ENCODE measurements at regions not wholly inside any gene's neighbourhood (a gene's known extent, or its start where the extent isn't known, plus 50 kb on each side); places are given as distances from the start of the nearest gene placed in this dataset.

DNA sequence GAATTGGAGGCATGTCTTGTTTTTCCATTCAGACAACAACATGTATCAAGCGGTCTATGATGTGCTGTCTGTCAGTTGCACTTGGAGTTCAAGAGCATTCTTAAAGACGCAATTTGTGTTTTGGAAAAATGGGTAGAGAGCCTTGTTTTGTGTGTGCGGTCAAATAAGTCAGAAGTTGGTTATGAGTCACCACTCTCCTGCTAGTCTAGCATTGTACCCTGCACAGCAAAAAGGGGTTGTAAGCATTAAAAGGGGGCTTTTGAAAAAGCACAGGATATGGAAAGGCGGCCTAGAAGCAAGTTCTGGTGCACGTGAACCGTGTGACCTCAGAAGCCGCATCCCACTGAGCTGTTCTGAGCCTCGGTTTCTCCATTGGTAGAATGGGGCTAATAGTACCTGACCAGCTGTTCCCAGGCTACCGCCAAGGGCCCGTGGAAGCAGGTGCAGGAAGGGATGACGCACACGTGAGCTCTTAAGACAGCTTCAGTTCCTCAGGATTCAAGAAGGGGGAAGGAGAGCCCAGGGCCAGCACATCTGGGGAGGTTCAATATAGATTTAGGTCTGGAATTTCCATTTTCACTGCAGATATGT is 61.6 kb upstream of the SNX9 start:
- no peak for DNase-seq
- no peak for TF ChIP-seq POLR2A (IDR thresholded peaks at IDR 0.05; ENCODE audit: low read length)

DNA sequence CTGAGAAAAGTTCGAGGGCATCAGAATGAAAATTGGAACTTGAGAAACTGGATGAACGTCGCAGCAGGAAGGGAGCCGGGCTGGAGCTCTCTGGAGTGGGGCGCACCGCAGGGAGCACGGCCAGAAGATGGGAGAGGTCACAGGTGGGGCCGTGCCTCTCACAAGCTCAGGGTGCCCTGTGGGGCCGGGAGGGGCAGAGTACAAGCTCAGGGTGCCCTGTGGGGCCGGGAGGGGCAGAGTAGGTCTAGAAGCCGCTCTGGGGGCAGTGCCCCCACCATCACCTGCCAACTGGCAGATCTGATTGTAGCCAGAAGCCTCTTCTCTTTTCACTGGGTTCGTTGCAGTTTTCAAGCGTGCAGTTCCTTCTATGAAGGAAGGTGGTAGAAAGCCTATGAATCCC is 61.1 kb upstream of the SNX9 start:
- DNase-seq = no peak
- TF ChIP-seq POLR2A (IDR thresholded peaks at IDR 0.05; ENCODE audit: low read length) (no peak), GATA1 (IDR thresholded peaks at IDR 0.05; ENCODE audit: low read depth, low read length) (no peak)

DNA sequence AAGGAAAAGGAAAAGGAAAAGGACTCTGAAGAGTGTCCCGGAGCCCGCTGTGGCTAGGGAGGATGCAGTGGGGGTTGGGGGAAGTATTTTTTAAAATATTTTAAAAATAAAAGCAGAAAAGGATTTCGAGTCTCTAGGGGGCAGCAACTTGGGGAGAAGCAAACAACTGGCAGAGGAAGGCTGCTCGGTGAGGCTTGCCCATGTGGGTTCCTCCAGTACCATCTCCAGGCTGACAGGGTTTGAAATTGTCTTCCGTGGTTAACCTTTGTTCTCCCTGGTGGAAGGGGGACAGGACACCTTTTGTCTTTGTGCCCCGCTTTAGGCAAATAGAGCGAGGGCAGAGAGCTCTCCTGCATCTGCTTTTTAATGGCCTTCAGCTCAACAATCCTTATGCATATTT is 60.4 kb upstream of the SNX9 start:
- peak; percentile 18 to 19 for DNase-seq
- no peak for TF ChIP-seq GATA1 (IDR thresholded peaks at IDR 0.05; ENCODE audit: low read depth, low read length)
- TF ChIP-seq POLR2A (IDR thresholded peaks at IDR 0.05; ENCODE audit: low read length) = no peak

DNA sequence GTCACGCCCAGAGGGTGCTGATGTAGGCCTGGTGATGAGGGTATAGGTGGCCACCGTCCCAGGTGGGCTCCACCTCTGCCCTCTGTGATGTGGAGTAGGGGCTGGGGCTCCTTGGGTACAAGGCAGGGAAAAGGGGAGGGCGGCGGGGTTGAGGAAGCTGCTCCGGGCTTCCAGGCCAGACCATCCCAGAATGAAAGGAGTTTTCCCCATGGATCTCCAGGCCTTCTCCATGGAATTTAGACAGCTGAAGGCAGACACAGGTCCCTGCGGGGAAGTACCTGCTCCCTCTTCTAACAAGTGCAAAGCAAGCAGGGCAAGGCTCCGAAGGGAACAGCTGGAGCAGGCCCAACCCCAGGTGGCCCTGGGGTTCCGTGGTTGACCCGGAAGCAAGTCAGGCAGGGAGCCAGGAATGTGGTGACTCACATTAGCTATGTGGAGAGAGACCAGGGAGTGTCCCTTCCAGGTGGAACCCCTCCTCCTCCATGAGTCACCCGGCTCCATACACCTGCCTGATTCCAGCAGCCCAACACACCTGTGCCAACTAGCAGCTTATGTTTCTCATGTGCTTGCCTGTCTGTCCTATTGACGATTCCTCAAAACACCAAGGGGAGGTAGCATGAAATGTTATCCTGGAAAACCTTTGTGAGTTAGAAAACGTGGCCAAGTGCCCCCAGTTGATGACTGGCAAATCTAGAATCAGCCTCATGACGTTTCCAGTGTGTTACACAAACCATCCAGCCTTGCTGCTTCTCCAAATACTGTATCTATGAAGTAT is 59.7 kb upstream of the SNX9 start:
- TF ChIP-seq GATA1 (IDR thresholded peaks at IDR 0.05; ENCODE audit: low read depth, low read length) (no peak), POLR2A (IDR thresholded peaks at IDR 0.05; ENCODE audit: low read length) (no peak)
- peak in 1 of 2 experiments; percentile 41 for DNase-seq

DNA sequence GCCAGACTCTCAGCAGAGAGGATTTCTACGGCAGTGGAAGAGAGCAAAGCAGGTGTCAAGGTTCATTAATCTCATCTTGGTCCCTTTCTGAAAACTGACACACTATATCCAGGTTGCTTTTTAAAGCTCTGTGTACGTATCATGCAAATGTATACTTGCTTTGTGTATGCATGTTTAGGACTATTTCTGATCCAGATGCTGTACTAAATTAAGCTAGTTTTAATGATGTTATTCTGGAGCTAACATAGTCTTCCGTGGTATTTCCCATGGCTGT is 59.2 kb upstream of the SNX9 start:
- DNase-seq = no peak
- TF ChIP-seq POLR2A (IDR thresholded peaks at IDR 0.05; ENCODE audit: low read length) = no peak
- TF ChIP-seq GATA1 (IDR thresholded peaks at IDR 0.05; ENCODE audit: low read depth, low read length) = no peak

DNA sequence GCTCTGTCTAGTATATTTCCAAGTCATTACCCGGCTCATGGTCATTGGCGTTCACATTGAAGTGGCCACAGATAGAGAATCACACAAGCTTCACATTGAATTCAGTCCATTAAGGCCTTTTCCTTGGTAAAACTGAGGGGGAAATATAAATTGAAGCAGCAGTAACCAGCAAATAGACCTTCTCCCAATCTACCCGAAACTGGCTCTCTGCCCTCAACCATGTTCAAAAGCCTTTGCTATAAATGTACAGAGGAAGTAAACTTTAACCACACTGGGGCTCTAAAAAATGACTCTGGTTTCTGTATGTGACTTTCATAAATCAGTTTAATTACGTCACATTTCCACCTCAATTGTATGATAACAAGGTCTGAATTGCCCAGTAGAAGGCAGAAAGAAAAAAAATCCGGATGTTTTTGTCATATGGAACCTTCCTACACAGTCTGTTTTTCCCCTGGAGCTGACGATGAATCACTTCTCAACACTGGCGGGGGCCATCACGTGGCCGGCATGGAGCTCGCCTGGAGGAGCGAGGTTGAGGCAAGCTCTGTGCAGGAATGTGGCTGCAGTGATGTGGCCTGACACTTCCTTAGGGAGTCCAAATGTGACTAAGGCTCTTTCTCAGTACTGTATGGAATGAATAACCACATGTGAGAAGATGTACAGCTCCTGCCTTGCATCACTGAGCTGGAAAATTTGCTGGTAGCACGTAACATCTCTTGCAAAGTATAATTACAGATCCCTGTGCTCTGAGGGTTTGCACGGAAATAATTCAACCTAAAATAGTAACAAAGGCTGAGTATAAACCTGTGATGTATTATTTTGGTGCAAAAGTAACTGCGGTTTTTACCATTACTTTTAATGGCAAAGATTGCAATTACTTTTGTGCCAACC is 58.6 kb upstream of the SNX9 start:
- TF ChIP-seq GATA1 (IDR thresholded peaks at IDR 0.05; ENCODE audit: low read depth, low read length) = no peak
- no peak for TF ChIP-seq POLR2A (IDR thresholded peaks at IDR 0.05; ENCODE audit: low read length)
- DNase-seq = peak in 1 of 2 experiments; percentile 49

DNA sequence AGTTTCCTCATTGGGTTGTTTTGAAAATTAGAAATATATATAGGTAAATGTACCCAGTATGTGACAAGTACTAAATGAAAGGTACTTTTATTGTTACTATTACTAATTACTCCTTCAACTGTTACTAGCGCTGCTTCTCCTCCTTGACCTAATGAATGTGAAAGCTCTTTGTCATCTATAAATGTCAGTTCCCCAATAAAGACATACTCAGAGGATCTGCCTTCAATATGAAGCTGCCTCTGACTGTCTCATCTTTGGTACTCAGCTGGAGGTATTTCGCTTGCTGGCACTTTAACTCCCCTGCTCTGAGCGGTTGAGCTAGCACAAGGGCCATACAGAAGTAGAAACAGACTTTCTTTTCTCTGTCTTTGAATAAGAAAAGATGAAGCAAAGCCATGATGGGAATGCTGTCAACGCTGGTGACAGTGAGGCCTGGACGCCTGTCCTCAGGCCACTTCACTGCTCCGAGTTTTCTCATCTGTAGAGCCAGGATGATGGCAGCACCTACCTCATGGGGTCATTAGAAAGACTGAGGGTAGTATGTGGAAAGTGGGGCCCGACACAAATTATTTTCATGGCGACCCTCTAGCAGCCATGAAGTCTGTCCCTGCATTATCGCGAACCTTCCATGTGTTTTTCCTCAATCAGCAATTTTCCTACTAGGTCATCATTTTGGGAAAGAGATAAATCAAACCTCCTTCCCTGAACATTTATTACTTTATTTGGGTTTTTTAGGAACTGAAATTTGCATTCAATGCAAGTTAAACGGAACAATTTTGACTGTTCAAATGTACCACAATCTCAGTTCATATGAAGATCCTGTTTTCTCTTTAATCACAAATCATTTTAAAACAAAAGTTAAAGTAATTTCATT is 55.9 kb upstream of the SNX9 start:
- no peak for DNase-seq
- no peak for TF ChIP-seq POLR2A (IDR thresholded peaks at IDR 0.05; ENCODE audit: low read length)
- TF ChIP-seq GATA1 (IDR thresholded peaks at IDR 0.05; ENCODE audit: low read depth, low read length) = no peak

DNA sequence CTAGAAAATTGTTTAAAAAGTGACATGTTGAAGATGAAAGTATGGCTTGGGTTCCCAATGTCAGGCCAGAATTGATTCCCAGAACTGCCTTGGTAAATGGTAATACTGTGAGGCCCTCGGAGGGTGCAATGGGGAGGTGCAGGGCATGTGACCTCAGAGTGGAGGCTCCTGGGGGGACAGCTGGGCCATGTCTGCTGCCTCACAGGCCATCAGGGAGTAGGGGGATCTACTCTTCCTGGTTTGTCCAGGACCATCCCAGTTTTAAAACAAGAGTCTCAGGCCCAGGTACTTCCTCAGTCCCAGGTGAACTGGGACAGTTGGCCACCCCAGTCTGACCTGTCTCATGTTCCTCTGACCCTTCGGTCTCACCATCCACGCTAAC is 55.3 kb upstream of the SNX9 start:
- TF ChIP-seq GATA1 (IDR thresholded peaks at IDR 0.05; ENCODE audit: low read depth, low read length) (no peak), POLR2A (IDR thresholded peaks at IDR 0.05; ENCODE audit: low read length) (no peak)
- no peak for DNase-seq

DNA sequence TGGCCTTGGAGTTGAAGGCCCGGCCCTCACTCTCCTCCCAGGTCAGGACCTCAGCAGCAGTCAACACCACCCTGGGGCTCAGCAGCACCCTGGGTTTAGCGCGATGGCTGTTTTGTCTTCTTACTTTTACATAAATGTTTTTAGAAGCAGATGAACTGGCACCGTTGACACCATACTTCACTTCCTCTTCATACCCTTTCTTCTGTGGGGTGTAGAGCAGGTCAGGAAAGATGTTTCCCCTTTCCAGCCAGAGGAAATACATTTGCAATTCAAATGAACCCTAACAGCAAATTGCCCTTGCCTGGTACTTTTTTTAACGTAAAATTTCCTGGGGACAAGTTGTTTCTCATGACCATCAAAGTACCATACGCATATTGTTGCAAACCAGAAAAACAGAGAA is 54.7 kb upstream of the SNX9 start:
- DNase-seq = no peak
- TF ChIP-seq GATA1 (IDR thresholded peaks at IDR 0.05; ENCODE audit: low read depth, low read length) (no peak), POLR2A (IDR thresholded peaks at IDR 0.05; ENCODE audit: low read length) (no peak)

DNA sequence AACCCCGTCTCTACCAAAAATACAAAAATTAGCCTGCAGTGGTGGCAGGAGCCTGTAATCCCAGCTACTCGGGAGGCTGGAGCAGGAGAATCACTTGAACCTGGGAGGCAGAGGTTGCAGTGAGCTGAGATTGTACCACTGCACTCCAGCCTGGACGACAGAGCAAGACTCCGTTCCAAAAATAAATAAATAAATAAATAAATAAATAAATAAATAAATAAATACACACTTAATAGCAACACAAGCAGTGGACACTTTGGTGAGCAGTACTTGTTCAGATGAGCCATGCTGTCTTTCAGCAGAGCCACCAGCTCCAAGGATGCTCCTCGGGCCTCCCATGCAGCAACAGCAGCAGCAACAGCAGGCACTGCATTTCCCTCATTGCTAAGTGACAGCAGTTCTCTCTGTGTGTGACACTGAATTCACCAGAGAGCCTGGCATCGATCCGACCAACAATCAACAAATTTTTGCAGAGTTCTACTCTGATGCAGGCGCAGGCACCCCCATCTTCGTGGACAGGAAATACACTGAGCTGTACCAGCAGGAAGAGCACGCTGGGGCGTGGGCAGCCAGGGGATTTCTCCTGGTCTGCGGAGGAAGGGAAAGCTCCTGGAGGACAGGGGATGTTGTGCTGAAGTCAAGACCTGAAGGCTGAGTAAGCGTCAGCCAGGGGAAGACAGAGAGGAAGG is 54.0 kb upstream of the SNX9 start:
- TF ChIP-seq GATA1 (IDR thresholded peaks at IDR 0.05; ENCODE audit: low read depth, low read length) (no peak), POLR2A (IDR thresholded peaks at IDR 0.05; ENCODE audit: low read length) (no peak)
- DNase-seq = no peak

DNA sequence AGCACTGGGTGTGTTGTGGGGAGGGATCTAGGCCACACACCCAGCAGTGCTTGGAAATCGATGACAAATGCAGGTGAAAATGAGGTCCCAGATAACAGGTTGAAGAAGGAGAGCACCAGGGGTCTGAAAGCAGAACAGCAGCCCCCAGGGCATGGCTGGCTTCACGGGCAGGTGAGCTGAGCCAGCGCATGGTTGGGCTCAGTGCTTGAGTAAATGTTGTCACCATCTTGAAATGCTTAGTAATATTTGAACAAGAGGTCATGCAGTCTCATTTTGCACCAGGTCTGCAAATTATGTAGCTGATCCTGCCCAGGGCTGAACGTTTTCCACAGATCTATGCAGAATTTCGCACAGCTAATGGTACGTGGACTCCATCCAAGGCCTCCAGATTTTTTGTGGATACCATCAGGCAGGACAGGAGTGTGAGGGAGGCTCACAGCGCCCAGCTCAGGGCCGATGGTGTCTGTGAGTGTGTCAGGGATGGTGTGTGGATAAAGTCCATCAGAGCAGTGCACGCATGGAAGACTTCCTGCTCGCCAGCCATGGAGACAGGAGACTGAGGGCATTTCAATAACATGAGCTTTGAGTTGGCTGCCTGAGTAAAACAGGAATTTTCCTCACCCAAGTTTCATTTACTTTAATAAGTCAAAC is 53.1 kb upstream of the SNX9 start:
- no peak for DNase-seq
- no peak for TF ChIP-seq POLR2A (IDR thresholded peaks at IDR 0.05; ENCODE audit: low read length)
- TF ChIP-seq GATA1 (IDR thresholded peaks at IDR 0.05; ENCODE audit: low read depth, low read length) = no peak

DNA sequence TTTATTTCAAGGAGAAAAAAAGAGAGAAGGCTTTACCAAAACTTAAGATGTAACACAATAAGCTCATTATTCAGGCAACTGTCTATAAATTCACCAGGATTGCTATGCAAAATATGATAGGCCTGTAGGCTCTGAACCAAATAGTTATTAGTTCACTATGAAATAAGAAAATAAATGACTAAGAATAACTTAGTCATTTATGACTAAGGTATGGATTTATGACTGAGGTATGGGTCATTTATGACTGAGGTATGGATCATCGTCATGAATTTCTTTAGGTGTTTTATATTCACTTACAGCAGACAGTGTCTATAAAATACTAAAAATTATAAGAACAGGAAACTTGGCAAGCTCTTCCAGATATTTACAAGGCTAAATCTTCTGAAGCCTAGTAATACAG is 52.1 kb upstream of the SNX9 start:
- TF ChIP-seq POLR2A (IDR thresholded peaks at IDR 0.05; ENCODE audit: low read length) = no peak
- TF ChIP-seq GATA1 (IDR thresholded peaks at IDR 0.05; ENCODE audit: low read depth, low read length) = no peak
- no peak for DNase-seq

DNA sequence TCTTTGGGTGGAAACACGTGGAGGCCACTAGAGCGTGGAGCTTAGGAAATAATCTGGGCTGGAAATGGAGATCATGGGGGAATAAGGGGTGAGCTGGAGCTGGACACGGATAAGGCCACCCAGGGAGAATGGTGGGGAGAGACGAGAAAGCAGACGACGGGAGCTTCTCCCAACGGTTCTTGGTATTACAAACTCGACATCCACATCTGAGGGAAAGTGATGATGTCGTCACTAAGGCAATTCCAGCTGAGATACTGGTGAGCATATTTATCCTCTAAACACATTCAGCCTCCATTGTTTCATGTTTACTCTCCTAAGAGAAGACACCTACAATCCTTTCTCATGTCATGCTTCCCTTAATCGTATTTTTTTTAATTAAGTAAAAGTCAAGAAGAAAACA is 50.2 kb upstream of the SNX9 start:
- DNase-seq = no peak
- no peak for TF ChIP-seq GATA1 (IDR thresholded peaks at IDR 0.05; ENCODE audit: low read depth, low read length)
- TF ChIP-seq POLR2A (IDR thresholded peaks at IDR 0.05; ENCODE audit: low read length) = no peak

Data from erythroblast (primary cell).